Hematopoietic multipotent progenitor cell treated with erythropoietin and hydrocortisone succinate and interleukin-3 and kit ligand, for 4 days (in vitro differentiated cells): ENCODE measurements at regions not wholly inside any gene's neighbourhood (a gene's known extent, or its start where the extent isn't known, plus 50 kb on each side); places are given as distances from the start of the nearest gene placed in this dataset.
"Not testable (repeated sequence)": the region's sequence is repeated elsewhere in the genome, so short reads cannot be mapped to it uniquely, and the experiment has no call there.

Experiments used
- DNase-seq: peaks from one replicate; pipeline ENCODE4 v3.0.0-alpha.2; 2015

DNA sequence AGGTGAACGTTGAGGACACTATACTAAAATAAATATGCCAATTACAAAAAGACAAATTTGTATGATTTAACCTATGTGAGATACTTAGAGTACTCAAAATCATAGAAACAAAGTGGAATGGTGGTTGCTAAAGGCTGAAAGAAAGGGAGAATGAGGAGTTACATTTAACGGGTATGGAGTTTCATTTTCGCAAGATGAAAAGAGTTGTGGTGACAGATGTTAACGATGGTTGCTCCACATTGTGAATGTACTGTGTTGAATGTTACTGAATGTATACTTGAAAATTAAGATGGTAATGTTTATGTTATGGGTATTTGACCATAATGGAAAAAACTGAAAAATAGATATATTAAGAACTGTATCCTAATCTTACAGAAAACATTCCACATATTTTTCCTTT lies 51.3 kb upstream of the MOCS2 start:
- DNase-seq, result no peak

DNA sequence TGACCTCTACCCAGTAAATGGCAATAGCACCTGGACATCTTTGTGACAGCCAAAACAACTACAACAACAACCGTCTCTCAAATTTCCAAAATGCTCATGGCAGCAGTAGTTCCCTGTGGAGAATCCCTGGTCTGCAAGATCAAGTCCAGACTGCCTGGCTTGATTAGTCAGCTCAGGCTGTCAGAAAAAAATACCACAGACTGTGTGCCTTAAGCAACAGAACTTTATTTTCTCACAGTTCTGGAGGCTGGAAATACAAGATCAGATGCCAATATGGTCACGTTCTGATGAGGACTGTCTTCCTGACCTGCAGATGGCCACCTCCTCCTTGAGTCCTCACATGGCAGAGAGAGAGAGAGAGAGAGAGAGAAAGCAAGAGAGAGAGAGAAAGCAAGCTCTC lies 52.3 kb upstream of the MOCS2 start:
- DNase-seq, result no peak

DNA sequence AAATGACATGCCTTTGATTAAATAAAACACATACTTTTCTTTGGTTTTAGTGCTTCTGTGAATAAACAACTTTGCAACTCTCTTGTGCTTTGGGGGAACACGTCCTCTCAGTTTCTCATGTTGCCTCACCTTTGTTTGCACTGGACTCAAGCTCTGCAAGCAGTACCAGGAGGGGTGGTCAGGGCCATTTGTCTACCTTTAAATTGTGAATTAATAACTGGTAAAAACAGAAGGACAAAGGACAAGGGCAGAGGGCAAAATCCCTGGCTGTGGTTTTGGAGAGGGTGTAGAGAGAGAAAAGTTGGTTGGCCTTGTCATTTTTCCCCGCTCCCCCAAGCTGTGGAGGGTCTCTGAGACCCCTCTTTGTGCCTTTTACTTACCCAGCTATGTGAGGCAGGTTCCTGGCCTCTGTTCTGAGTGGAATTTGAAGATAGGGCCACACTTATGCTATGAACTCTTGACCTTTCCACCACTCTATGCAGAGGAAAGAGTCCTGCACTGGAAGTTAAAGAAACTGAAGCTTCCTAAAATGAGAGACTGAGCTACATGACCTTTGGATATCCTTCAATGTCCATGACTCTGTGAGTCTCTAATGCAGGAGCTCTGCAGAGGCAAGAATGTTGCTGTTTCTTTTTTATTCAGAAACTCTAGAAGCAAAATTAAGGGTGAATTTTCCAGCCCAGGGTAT lies 55.1 kb upstream of the MOCS2 start:
- no peak for DNase-seq

DNA sequence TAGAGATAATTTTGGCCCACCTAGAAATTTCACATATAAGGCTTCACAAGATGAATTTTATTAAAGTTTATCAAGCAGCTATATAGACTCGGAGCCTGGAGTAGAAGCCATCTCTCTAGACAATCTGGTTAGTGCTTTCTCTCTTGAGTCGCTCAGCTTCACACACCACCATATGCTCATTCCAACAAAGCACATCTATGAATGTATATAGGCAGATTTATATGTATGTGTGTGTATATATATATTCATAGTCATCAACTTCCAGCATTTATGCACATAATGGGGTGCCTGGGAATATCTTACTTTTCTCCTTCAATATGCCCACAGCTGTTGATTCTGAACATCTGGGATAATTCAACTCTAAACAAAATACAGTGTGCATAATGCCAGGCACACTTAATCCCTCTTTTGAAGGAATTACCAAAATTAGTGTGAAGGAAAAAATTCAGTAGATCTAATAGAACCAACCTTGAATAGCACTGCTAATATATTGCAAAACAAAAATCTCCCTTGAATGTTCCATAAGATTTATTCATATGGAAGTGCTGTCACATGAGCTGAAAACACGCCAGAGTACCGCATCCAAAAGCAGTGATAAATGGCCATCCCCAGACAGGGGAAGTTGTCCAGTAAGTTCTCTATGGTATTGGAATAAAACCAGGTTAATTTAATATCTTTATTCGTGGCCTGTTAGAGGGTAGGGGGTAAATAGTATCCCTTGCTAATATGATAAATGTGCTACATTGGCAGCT lies 56.0 kb upstream of the MOCS2 start:
- no peak for DNase-seq

DNA sequence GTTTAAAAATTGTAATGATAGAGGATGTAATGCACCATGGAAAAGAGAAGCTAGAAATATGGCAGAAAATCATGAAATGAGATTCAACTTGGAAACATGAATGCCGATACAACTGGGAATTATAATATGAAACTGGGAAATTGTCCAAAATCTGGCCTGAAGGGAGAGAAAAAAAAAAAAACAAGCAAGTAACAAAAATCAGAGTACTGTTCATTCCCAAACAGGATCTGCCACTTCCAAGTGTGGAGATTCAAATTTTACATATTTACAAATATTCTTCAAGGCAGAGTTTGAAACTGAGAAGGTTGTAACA lies 56.6 kb upstream of the MOCS2 start:
- no peak for DNase-seq

DNA sequence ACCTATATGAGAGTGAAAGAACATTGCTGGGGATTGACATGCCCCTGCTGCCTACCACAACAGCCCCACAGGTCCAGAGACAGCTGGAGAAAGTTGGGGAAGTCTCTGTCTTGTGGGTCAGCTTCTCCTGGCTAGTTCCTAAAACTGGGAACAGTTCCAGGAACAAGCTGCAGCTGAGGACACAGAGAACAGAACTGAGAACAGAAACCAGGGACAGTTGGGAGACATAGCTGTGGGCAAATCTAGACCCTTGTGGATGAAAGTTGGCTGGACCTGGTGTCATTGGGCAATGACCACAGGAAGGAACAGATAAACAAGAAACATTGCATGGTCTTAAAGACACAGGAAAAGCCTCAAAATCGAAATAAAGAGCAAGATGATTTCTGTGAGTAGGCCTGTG lies 58.3 kb upstream of the MOCS2 start:
- no peak for DNase-seq

GRCh38 chr5:53169933-53170332 lies 60.4 kb upstream of the MOCS2 start:
- no peak for DNase-seq

GRCh38 chr5:53170746-53171349 lies 61.3 kb upstream of the MOCS2 start:
- peak; percentile 65 for DNase-seq

DNA sequence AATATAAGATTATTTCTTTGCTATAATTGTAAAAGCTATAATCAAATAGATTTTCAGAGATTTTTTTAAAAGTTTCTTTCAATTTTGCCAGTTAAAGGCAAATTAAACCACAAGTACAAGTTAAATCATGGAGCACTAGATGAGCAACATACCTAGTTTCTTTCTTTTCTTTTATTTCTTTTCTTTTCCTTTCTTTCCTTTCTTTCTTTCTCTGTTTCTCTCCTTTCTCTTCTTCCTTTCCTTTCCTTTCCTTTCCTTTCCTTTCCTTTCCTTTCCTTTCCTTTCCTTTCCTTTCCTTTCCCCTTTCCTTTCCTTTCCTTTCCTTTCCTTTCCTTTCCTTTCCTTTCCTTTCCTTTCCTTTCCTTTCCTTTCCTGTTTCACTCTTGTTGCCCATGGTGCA lies 62.5 kb upstream of the MOCS2 start:
- not testable (repeated sequence) for DNase-seq

DNA sequence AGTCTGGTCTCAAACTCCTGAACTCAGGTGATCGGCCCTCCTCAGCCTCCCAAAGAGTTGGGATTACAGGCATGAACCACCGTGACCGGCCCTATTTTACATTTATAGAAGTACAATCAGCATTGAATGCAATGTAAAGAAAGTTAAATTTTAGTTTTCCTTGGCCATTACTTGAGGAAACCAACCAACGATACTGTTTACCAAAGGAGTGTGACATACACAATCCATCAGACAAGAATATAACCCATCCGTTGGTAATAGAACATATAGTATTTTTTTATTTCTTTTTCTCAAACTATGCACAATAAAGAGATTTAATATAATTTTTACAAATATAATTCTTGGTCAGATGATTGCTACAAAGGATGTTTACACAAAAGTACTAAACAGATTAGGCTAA lies 63.1 kb upstream of the MOCS2 start:
- DNase-seq, result no peak

- no peak for DNase-seq
Observed at GRCh38 chr5:53173083-53173482, 63.5 kb upstream of the MOCS2 start.

GRCh38 chr5:53178830-53179229 lies 69.3 kb upstream of the MOCS2 start:
- no peak for DNase-seq

DNA sequence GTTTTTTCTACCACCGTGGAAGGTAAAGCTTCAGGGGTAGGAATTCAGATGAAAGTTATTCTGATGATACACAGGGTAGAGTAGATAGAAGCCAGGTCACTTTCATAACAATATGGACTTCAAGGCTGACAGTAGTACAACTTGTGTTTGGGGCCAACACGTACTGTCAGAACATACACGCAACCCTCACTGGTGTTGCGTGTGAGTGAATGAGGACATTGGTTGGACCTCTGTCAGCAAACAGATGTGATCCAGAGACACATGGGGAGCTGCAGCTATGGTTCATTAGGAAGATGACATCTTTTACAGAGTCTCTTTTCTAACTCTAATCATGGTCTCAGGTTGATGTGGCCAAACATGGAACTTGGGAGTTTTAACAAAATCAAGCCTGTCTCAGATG lies 70.1 kb upstream of the MOCS2 start:
- DNase-seq, result no peak

GRCh38 chr5:53180538-53180937 lies 71.0 kb upstream of the MOCS2 start:
- peak; percentile 39 for DNase-seq

DNA sequence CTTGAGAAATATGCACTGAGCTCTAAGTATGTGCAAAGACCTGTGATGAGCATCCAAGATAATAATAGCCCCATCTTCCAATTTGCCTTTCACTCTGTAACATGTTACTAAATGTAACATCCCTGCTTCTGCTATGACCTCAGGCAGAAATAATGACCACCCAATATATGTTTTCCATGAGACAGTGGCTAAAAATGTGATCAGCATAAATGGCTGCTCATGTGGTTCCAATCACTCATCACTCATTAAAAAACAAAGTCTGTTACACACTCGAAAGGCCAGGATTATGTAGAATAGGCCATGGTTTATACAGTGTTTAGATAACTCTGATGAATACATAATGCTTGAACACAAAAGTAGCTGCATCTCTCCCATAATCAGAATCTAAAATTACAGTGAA lies 71.4 kb upstream of the MOCS2 start:
- no peak for DNase-seq

- peak; percentile 61 for DNase-seq
Observed at GRCh38 chr5:53183880-53184279, 74.3 kb upstream of the MOCS2 start.

DNA sequence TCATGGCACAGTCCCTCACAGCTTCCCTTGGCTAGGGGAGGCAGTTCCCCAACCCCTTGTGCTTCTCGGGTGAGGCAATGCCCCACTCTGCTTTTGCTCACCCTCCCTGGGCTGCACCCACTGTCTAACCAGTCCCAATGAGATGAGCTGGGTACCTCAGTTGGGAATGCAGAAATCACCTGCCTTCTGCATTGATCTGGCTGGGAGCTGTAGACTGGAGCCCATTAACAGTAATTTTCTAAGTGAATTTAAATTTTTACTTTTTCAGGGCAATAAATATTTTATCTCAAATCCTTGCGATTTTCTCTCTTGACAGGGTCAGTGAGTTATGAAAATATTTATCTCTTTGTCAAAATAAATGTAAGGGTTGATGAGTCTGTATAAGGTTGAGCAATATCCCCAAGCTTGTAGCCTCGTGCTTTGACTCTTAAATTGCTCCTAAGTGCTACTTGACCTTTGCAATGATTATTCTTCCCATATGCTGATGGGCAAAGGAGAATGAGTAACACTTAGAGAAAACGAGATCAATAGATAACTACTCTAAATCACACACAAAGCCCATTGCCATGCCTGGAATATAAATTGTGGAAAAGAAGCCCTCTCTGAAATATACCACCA lies 82.1 kb upstream of the MOCS2 start:
- no peak for DNase-seq

- DNase-seq, result no peak
Observed at GRCh38 chr5:53194086-53194485, 84.5 kb upstream of the MOCS2 start.

DNA sequence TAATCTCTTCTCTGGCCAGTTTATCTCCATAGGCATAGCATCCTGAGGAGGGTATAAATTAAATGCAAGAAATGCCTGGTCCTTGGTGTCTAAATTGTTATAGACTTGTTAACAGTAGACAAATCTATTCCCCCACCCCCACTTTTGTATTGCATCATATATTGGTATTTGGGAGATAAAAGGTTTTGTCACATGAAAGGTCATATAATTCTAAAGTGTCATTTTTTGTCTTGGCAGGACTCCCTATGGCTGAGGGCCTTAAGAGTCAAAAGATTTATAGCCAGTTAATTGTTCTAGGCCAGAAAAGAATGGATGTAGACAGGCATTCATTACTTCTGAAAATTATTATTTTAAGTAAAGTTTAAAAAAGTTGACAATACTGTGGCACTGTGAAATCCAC lies 90.3 kb upstream of the MOCS2 start:
- no peak for DNase-seq

DNA sequence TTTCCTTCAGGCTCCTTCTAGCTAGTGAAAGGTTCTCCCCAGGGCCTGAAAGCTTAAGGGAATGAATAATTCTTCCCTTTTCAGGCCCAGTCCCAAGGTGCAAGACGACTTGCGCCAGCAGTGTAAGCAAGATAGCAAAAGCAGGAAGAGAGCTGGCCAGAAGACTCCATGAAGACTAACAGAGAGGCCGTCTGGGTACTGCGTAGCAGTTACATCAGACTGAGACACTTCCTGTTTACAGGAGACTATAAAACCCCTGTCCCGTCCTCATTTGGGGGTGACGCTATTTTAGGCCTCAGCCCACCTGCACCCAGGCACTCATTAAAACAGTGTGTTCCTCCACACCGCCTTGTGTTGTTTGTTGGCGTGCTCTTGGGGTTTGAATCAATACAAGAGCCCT lies 90.7 kb upstream of the MOCS2 start:
- DNase-seq, result peak; percentile 13

DNA sequence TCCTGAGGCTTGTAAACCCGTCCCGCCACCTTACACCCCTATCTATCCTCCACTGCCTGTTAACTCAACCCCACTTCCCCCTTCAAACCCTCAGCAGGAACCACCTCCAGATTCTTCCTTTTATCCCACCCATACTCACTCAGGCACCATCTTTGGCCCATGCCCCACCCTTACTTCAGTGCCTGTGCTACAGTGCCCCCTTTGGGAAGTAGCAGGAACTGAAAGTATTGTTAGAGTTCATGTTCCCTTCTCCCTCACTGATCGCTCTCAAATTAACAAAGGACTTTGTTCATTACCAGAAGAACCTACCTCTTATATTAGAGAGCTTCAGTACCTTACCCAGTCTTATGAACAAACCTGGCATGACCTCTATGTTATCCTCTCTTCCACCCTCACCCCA lies 92.2 kb upstream of the MOCS2 start:
- peak; percentile 28 for DNase-seq

DNA sequence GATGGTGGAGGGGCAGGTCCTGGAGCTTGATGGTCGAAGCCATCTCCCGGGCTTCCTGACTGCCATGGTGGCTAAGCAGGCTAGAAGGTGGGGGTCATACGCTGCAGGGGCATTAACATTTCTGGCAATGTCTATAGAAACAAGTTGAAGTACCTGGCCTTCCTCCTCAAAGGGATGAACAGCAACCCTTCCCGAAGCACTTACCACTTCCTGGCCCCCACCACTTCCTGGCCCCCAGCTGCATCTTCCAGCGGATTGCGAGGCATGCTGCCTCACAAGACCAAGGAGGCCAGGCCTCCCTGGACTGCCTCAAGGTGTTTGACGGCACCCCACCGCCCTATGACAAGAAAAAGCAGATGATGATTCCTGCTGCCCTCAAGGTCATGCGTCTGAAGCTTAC lies 97.0 kb upstream of the MOCS2 start:
- no peak for DNase-seq

DNA sequence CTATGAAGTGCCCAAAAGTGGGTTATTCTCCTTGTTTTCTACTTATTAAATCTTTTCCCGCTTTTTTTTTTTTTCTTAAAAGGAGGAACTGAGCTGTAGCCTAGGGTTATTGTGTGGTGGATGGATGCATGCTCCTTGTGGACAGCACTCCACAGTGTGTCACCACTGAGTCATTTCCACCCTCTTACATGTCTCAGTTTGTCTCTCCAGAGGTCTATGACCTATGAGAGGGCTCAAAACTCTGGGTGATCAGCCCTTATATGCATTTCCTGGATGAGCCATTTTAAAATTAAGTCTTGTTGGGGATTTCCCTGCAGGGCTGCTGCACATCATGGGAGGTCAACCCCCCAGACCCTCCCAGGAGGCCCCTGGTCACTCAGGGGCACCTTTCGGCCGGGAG lies 102.2 kb upstream of the MOCS2 start:
- no peak for DNase-seq

GRCh38 chr5:53219174-53219573 lies 109.6 kb upstream of the MOCS2 start:
- DNase-seq, result no peak
